ENCODE measurements at regions not wholly inside any gene's neighbourhood (a gene's known extent, or its start where the extent isn't known, plus 50 kb on each side); places are given as distances from the start of the nearest gene placed in this dataset.

- no peak for TF ChIP-seq NFIC (IDR thresholded peaks at IDR 0.05)
- TF ChIP-seq FOXM1 (IDR thresholded peaks at IDR 0.05; ENCODE audit: borderline replicate concordance, low read depth) = no peak
- no peak for TF ChIP-seq EGR1 (IDR thresholded peaks at IDR 0.05)
- no peak for TF ChIP-seq YY1 (IDR thresholded peaks at IDR 0.05; ENCODE audit: low read depth)
- no peak for TF ChIP-seq TCF12 (IDR thresholded peaks at IDR 0.05; ENCODE audit: low read depth)
- no peak for TF ChIP-seq ZBTB7A (IDR thresholded peaks at IDR 0.05; ENCODE audit: low read depth)
- TF ChIP-seq TAF1 (IDR thresholded peaks at IDR 0.05; ENCODE audit: low read depth) = no peak
- TF ChIP-seq REST (IDR thresholded peaks at IDR 0.05; ENCODE audit: low read depth) = no peak
- TF ChIP-seq EP300 (IDR thresholded peaks at IDR 0.05; ENCODE audit: borderline replicate concordance) = no peak
- no peak for TF ChIP-seq CREB1 (IDR thresholded peaks at IDR 0.05; ENCODE audit: low read depth)
- TF ChIP-seq RAD21 (IDR thresholded peaks at IDR 0.05; ENCODE audit: low read depth) = no peak
- TF ChIP-seq TEAD4 (IDR thresholded peaks at IDR 0.05) = no peak
- no peak for TF ChIP-seq MAX (IDR thresholded peaks at IDR 0.05)
- no peak for TF ChIP-seq USF1 (IDR thresholded peaks at IDR 0.05)
- TF ChIP-seq CEBPB (IDR thresholded peaks at IDR 0.05) = no peak
These were observed 95.3 kb upstream of the DISP3 start for GRCh38 chr1:11383553-11384169.

- TF ChIP-seq MAX (IDR thresholded peaks at IDR 0.05) (no peak), REST (IDR thresholded peaks at IDR 0.05; ENCODE audit: low read depth) (no peak)
These were observed 94.8 kb upstream of the DISP3 start for GRCh38 chr1:11384170-11384554.

- TF ChIP-seq MAX (IDR thresholded peaks at IDR 0.05) = no peak
- TF ChIP-seq YY1 (IDR thresholded peaks at IDR 0.05; ENCODE audit: low read depth) = no peak
- TF ChIP-seq CEBPB (IDR thresholded peaks at IDR 0.05) = no peak
- TF ChIP-seq TCF12 (IDR thresholded peaks at IDR 0.05; ENCODE audit: low read depth) = no peak
- TF ChIP-seq USF1 (IDR thresholded peaks at IDR 0.05) = no peak
- TF ChIP-seq FOXM1 (IDR thresholded peaks at IDR 0.05; ENCODE audit: borderline replicate concordance, low read depth) = no peak
- no peak for TF ChIP-seq NFIC (IDR thresholded peaks at IDR 0.05)
These were observed 91.1 kb upstream of the DISP3 start for GRCh38 chr1:11387829-11388228.

- TF ChIP-seq TAF1 (IDR thresholded peaks at IDR 0.05; ENCODE audit: low read depth) (no peak), USF1 (IDR thresholded peaks at IDR 0.05) (no peak), TEAD4 (IDR thresholded peaks at IDR 0.05) (no peak), ZBTB7A (IDR thresholded peaks at IDR 0.05; ENCODE audit: low read depth) (no peak), RAD21 (IDR thresholded peaks at IDR 0.05; ENCODE audit: low read depth) (no peak), EGR1 (IDR thresholded peaks at IDR 0.05) (no peak)
These were observed 90.3 kb upstream of the DISP3 start for GRCh38 chr1:11388617-11389016.

GRCh38 chr1:11391327-11391726 is 87.6 kb upstream of the DISP3 start:
- TF ChIP-seq TAF1 (IDR thresholded peaks at IDR 0.05; ENCODE audit: low read depth) (no peak), EGR1 (IDR thresholded peaks at IDR 0.05) (no peak), TEAD4 (IDR thresholded peaks at IDR 0.05) (no peak), USF1 (IDR thresholded peaks at IDR 0.05) (no peak), MAX (IDR thresholded peaks at IDR 0.05) (no peak), CEBPB (IDR thresholded peaks at IDR 0.05) (no peak), RAD21 (IDR thresholded peaks at IDR 0.05; ENCODE audit: low read depth) (no peak), TCF12 (IDR thresholded peaks at IDR 0.05; ENCODE audit: low read depth) (no peak), EP300 (IDR thresholded peaks at IDR 0.05; ENCODE audit: borderline replicate concordance) (no peak), REST (IDR thresholded peaks at IDR 0.05; ENCODE audit: low read depth) (no peak), CREB1 (IDR thresholded peaks at IDR 0.05; ENCODE audit: low read depth) (no peak), YY1 (IDR thresholded peaks at IDR 0.05; ENCODE audit: low read depth) (no peak)
